Astrocyte of the cerebellum (primary cell): ENCODE measurements at regions not wholly inside any gene's neighbourhood (a gene's known extent, or its start where the extent isn't known, plus 50 kb on each side); places are given as distances from the start of the nearest gene placed in this dataset.

ENCODE experiments used
- DNase-seq: peaks from one replicate; pipeline ENCODE4 v3.0.0-alpha.2; 2011; ENCODE audit warnings: low read depth
- H3K4me3 ChIP-seq: 2 replicates; pipeline ENCODE4 v1.5.1; 2011; ENCODE audit warnings: mild to moderate bottlenecking, low read depth, low read length, moderate library complexity
- CTCF ChIP-seq: IDR thresholded peaks from 2 replicates; pipeline ENCODE4 v1.5.1; 2012; ENCODE audit warnings: low read length, low read depth, moderate library complexity, mild to moderate bottlenecking; ENCODE audit errors: missing control alignments
- in situ Hi-C: cut with HindIII; loops from 2 replicates; pipeline ENCODE4 v1.10.0; 2017; ENCODE audit warnings: low sequenced_read_pairs

- no peak overlapping the region for H3K4me3 ChIP-seq
- TF ChIP-seq CTCF = no peak
- DNase-seq = no peak
- in situ Hi-C loops = no loop called here
Observed at GRCh38 chr13:87981416-87981815, 310.2 kb downstream of the SLITRK5 start.

DNA sequence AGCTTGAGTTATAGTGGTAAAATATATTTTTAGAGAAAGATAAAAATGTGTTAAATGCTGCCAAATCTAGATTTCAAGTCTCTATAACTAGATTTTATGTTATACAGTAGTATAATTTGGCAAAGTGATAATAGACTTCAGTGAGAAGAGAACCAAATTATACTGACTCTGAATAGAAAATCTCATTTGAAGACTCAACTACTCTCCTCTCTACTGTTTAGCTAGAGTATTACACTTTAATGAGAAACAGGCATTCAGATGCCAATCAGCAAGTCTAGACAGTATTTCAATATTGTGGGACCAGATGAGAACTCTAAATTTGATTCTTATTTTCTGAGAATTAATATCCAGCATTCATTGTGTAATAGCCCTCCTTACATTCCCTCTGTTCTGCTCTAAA is 311.2 kb downstream of the SLITRK5 start:
- DNase-seq = no peak
- H3K4me3 ChIP-seq = no peak overlapping the region
- in situ Hi-C loops = no loop called here
- TF ChIP-seq CTCF = no peak

DNA sequence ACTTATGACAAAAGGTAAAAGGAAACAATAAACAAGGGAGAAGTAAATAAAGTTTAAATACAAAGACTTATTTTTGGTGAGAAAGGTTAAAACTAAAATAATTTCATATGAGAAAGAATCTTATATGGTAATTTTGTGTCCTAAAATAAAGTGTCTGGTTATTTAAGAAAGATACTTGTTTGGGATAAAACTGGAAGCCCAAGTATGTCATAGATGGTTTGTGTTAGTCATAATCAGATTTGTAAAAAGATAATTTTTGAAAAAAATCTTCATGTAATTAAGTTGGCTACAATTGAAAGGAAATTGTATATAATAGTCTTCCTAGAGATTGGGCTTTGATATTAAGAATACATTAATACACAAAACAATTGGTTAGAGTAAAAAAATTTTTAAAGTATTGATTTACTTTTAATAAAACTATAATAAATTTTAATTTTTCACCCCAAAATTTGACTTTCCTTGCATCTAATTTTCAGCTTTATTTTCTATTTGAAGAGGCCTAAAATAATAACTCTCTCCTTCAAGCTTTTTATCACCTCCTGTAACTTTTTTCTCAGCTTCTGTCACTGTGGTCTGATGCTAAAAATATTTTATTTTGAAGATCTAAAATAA is 315.6 kb downstream of the SLITRK5 start:
- no peak overlapping the region for H3K4me3 ChIP-seq
- in situ Hi-C loops = no loop called here
- no peak for TF ChIP-seq CTCF
- DNase-seq = no peak

DNA sequence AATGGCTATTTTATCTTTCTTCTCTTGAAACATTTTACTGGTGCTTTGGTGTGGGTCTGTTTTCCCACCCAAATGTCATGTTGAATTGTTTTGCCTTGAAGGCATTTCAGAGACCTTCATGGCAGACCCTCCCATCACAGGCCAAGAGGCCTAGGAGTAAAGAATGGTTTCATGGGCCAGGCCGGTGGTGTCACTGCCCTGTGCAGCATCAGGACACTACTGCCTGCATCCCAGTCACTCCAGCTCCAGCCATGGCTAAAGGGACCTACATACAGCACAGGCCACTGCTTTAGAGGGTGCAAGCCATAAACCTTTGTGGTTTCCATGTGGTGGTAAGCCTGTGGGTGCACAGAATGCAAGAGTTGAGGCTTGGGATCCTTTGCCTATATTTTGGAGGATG is 326.9 kb downstream of the SLITRK5 start:
- H3K4me3 ChIP-seq = no peak overlapping the region
- in situ Hi-C loops = no loop called here
- no peak for DNase-seq
- TF ChIP-seq CTCF = no peak

GRCh38 chr13:87999240-87999700 is 328.1 kb downstream of the SLITRK5 start:
- no peak overlapping the region for H3K4me3 ChIP-seq
- in situ Hi-C loops = no loop called here
- TF ChIP-seq CTCF = no peak
- peak; percentile 41 for DNase-seq

DNA sequence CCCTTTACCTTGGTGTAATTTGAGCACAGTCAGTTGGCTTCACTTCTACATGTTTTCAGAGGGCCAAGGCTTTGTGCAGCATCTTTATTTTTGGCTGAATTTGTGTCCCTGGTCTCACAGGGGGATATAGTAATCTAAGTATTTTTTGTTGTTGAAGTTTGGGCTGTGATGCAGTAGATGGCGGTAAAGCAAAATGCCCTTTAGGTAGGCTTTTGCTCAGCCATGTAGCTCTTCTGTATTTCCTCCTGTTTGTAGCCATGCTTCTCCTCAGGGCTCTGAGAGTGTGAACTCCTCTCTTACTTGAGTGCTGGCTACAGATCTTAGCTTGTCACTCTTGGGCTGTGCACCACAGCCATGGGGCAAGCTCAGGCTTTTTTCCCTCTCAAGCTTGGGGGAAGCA is 328.6 kb downstream of the SLITRK5 start:
- in situ Hi-C loops = no loop called here

More for the DNA sequence above, 328.6 kb downstream of the SLITRK5 start:
- TF ChIP-seq CTCF = peak; percentile 24
- H3K4me3 ChIP-seq = no peak overlapping the region
- DNase-seq = peak; percentile 1
